GM23338 (cell line): ENCODE measurements at regions not wholly inside any gene's neighbourhood (a gene's known extent, or its start where the extent isn't known, plus 50 kb on each side); places are given as distances from the start of the nearest gene placed in this dataset.

Experiments used
- ATAC-seq: fragments of 200-7000 bp; cut with Tn5 transposase; 3 replicates; pipeline ENCODE4 v1.9.1; 2020
- DNase-seq: peaks from one replicate; pipeline ENCODE4 v3.0.0-alpha.2; 2015; ENCODE audit warnings: low spot score
- H2AFZ ChIP-seq: fragments of 200-600 bp; sonication (generic); 2 replicates; pipeline ENCODE4 v1.8.0; 2016; ENCODE audit warnings: antibody characterized with exemption, mild to moderate bottlenecking, moderate library complexity
- H3F3A ChIP-seq: fragments of 200-600 bp; sonication (generic); replicated peaks from 2 replicates; pipeline ENCODE4 v1.8.0; 2017; ENCODE audit warnings: antibody characterized with exemption, mixed run types, low read depth
- H3K27ac ChIP-seq: fragments of 200-600 bp; sonication (generic); 2 replicates; pipeline ENCODE4 v1.6.1; 2016; ENCODE audit warnings: low read depth
- H3K27me3 ChIP-seq: fragments of 200-600 bp; sonication (generic); 2 replicates; pipeline ENCODE4 v1.8.0; 2016; ENCODE audit warnings: mild to moderate bottlenecking, mixed run types, moderate library complexity; ENCODE audit not compliant: insufficient read depth
- H3K36me3 ChIP-seq: fragments of 200-600 bp; sonication (generic); 2 replicates; pipeline ENCODE4 v1.8.0; 2016; ENCODE audit warnings: mild to moderate bottlenecking; ENCODE audit not compliant: insufficient read depth
- H3K4me1 ChIP-seq: fragments of 200-600 bp; sonication (generic); 2 replicates; pipeline ENCODE4 v1.8.0; 2016; ENCODE audit warnings: mild to moderate bottlenecking, moderate library complexity; ENCODE audit not compliant: insufficient read depth
- H3K4me2 ChIP-seq: fragments of 200-600 bp; sonication (generic); 2 replicates; pipeline ENCODE4 v1.7.1; 2017; ENCODE audit warnings: mixed run types
- H3K4me3 ChIP-seq: fragments of 200-600 bp; sonication (generic); 2 replicates; pipeline ENCODE4 v1.6.1; 2016; ENCODE audit warnings: mixed run types
- H3K79me2 ChIP-seq: fragments of 200-600 bp; sonication (generic); replicated peaks from 2 replicates; pipeline ENCODE4 v1.8.0; 2017; ENCODE audit warnings: mild to moderate bottlenecking; ENCODE audit not compliant: insufficient read depth
- H3K9me2 ChIP-seq: fragments of 200-600 bp; sonication (generic); 2 replicates; pipeline ENCODE4 v1.8.0; 2017; ENCODE audit not compliant: insufficient read depth
- H4K20me1 ChIP-seq: fragments of 200-600 bp; sonication (generic); replicated peaks from 2 replicates; pipeline ENCODE4 v1.8.0; 2017; ENCODE audit warnings: mild to moderate bottlenecking; ENCODE audit not compliant: insufficient read depth
- H3K27ac Mint-ChIP-seq: 2 replicates; pipeline ENCODE4 v1.8.0; 2020; ENCODE audit warnings: inconsistent platforms, mild to moderate bottlenecking, moderate library complexity, mixed read lengths
- H3K27me3 Mint-ChIP-seq: 3 replicates; pipeline ENCODE4 v1.8.0; 2022; ENCODE audit warnings: low read depth, mild to moderate bottlenecking, moderate library complexity, mixed read lengths, inconsistent platforms; ENCODE audit not compliant: insufficient read depth, poor library complexity
- H3K36me3 Mint-ChIP-seq: 3 replicates; pipeline ENCODE4 v1.8.0; 2021; ENCODE audit warnings: low read depth, mild to moderate bottlenecking, inconsistent platforms, moderate library complexity, mixed read lengths
- H3K4me1 Mint-ChIP-seq: 3 replicates; pipeline ENCODE4 v1.8.0; 2020; ENCODE audit warnings: mild to moderate bottlenecking, inconsistent platforms, mixed read lengths
- H3K4me3 Mint-ChIP-seq: 3 replicates; pipeline ENCODE4 v1.8.0; 2021; ENCODE audit warnings: moderate library complexity, mild to moderate bottlenecking, inconsistent platforms, mixed read lengths
- H3K9me3 Mint-ChIP-seq: 3 replicates; pipeline ENCODE4 v1.8.0; 2020; ENCODE audit warnings: moderate library complexity, mild to moderate bottlenecking, inconsistent platforms, mixed read lengths
- CREB1 ChIP-seq: fragments of 250-450 bp; sonication (Bioruptor Pico); IDR thresholded peaks from 2 replicates; pipeline ENCODE4 v1.5.0; 2020; ENCODE audit warnings: low read depth, mild to moderate bottlenecking, moderate library complexity
- EZH2 ChIP-seq: fragments of 200-600 bp; sonication (generic); IDR thresholded peaks from one replicate; pipeline ENCODE4 v1.8.0; 2017; ENCODE audit warnings: antibody characterized with exemption, mild to moderate bottlenecking, low read depth; ENCODE audit not compliant: unreplicated experiment
- EZH2phosphoT487 ChIP-seq: fragments of 200-600 bp; sonication (generic); IDR thresholded peaks from one replicate; pipeline ENCODE4 v1.8.1; 2018; ENCODE audit warnings: antibody characterized with exemption; ENCODE audit not compliant: unreplicated experiment
- NANOG ChIP-seq: IDR thresholded peaks from 2 replicates; pipeline ENCODE4 v1.6.1; 2016; ENCODE audit warnings: antibody characterized with exemption, borderline replicate concordance
- POLR2AphosphoS5 ChIP-seq: IDR thresholded peaks from 2 replicates; pipeline ENCODE4 v1.6.1; 2016; ENCODE audit warnings: antibody characterized with exemption, low read depth
- STAT1 ChIP-seq: IDR thresholded peaks from one replicate; pipeline ENCODE4 v1.6.1; 2016; ENCODE audit warnings: antibody characterized with exemption; ENCODE audit not compliant: unreplicated experiment
- ZNF331 ChIP-seq: fragments of 250-450 bp; sonication (Bioruptor Pico); IDR thresholded peaks from 2 replicates; pipeline ENCODE4 v1.5.0; 2020; ENCODE audit warnings: low read depth, mild to moderate bottlenecking, moderate library complexity
- TF ChIP-seq, protein P1 (sequence below): IDR thresholded peaks from 2 replicates; pipeline ENCODE4 v1.6.1; 2016; ENCODE audit warnings: antibody characterized with exemption
- TF ChIP-seq, protein P2 (sequence below): IDR thresholded peaks from one replicate; pipeline ENCODE4 v1.6.1; 2018; ENCODE audit warnings: antibody characterized with exemption; ENCODE audit not compliant: unreplicated experiment
- TF ChIP-seq, protein P3 (sequence below): fragments of 250-450 bp; sonication (Bioruptor Pico); IDR thresholded peaks from 2 replicates; pipeline ENCODE4 v1.5.0; 2020; ENCODE audit warnings: mild to moderate bottlenecking, moderate library complexity

DNA sequence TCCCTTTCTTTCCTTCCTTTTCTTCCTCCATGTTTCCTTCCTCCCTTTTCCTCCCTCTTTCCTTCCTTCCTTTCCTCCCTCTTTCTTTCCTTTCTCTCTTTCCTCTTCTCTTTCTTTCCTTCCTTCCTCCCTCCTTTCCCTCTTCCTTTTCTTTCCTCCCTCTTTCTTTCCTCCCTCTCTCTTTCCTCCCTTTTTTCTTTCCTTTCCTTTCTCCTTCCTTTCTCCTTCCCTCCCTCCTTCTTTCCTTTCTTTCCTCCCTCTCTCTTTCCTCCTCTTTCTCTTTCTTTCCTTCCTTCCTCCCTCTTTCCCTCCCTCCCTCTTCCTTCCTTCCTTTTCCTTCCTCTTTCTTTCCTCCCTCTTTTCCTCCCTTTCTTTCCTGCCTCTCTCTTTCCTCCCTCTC is 86.3 kb upstream of the FERMT1 start:
- no peaks in the 10 kb centered on the region for H3K27me3 ChIP-seq
- H3K27ac Mint-ChIP-seq: no peak overlapping the region
- H3K27me3 Mint-ChIP-seq: peaks cover 5% of the 10 kb centered on the region
- H3K9me3 Mint-ChIP-seq: no peaks in the 10 kb centered on the region; the same call in 2 of the 3 replicates
- no peak overlapping the region for H3K4me2 ChIP-seq
- H3K36me3 Mint-ChIP-seq: no peaks in the 10 kb centered on the region
- no peak overlapping the region for H3K4me3 ChIP-seq
- DNase-seq (no peak), ATAC-seq (no peak)
- TF ChIP-seq, protein P1, sequence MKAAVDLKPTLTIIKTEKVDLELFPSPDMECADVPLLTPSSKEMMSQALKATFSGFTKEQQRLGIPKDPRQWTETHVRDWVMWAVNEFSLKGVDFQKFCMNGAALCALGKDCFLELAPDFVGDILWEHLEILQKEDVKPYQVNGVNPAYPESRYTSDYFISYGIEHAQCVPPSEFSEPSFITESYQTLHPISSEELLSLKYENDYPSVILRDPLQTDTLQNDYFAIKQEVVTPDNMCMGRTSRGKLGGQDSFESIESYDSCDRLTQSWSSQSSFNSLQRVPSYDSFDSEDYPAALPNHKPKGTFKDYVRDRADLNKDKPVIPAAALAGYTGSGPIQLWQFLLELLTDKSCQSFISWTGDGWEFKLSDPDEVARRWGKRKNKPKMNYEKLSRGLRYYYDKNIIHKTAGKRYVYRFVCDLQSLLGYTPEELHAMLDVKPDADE: no peak
- no peak for TF ChIP-seq STAT1
- no peak for TF ChIP-seq POLR2AphosphoS5
- no peak for TF ChIP-seq EZH2
- no peak for TF ChIP-seq NANOG
- TF ChIP-seq, protein P2, sequence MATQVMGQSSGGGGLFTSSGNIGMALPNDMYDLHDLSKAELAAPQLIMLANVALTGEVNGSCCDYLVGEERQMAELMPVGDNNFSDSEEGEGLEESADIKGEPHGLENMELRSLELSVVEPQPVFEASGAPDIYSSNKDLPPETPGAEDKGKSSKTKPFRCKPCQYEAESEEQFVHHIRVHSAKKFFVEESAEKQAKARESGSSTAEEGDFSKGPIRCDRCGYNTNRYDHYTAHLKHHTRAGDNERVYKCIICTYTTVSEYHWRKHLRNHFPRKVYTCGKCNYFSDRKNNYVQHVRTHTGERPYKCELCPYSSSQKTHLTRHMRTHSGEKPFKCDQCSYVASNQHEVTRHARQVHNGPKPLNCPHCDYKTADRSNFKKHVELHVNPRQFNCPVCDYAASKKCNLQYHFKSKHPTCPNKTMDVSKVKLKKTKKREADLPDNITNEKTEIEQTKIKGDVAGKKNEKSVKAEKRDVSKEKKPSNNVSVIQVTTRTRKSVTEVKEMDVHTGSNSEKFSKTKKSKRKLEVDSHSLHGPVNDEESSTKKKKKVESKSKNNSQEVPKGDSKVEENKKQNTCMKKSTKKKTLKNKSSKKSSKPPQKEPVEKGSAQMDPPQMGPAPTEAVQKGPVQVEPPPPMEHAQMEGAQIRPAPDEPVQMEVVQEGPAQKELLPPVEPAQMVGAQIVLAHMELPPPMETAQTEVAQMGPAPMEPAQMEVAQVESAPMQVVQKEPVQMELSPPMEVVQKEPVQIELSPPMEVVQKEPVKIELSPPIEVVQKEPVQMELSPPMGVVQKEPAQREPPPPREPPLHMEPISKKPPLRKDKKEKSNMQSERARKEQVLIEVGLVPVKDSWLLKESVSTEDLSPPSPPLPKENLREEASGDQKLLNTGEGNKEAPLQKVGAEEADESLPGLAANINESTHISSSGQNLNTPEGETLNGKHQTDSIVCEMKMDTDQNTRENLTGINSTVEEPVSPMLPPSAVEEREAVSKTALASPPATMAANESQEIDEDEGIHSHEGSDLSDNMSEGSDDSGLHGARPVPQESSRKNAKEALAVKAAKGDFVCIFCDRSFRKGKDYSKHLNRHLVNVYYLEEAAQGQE: no peak
- no peak for TF ChIP-seq CREB1
- TF ChIP-seq EZH2phosphoT487: no peak
- TF ChIP-seq, protein P3, sequence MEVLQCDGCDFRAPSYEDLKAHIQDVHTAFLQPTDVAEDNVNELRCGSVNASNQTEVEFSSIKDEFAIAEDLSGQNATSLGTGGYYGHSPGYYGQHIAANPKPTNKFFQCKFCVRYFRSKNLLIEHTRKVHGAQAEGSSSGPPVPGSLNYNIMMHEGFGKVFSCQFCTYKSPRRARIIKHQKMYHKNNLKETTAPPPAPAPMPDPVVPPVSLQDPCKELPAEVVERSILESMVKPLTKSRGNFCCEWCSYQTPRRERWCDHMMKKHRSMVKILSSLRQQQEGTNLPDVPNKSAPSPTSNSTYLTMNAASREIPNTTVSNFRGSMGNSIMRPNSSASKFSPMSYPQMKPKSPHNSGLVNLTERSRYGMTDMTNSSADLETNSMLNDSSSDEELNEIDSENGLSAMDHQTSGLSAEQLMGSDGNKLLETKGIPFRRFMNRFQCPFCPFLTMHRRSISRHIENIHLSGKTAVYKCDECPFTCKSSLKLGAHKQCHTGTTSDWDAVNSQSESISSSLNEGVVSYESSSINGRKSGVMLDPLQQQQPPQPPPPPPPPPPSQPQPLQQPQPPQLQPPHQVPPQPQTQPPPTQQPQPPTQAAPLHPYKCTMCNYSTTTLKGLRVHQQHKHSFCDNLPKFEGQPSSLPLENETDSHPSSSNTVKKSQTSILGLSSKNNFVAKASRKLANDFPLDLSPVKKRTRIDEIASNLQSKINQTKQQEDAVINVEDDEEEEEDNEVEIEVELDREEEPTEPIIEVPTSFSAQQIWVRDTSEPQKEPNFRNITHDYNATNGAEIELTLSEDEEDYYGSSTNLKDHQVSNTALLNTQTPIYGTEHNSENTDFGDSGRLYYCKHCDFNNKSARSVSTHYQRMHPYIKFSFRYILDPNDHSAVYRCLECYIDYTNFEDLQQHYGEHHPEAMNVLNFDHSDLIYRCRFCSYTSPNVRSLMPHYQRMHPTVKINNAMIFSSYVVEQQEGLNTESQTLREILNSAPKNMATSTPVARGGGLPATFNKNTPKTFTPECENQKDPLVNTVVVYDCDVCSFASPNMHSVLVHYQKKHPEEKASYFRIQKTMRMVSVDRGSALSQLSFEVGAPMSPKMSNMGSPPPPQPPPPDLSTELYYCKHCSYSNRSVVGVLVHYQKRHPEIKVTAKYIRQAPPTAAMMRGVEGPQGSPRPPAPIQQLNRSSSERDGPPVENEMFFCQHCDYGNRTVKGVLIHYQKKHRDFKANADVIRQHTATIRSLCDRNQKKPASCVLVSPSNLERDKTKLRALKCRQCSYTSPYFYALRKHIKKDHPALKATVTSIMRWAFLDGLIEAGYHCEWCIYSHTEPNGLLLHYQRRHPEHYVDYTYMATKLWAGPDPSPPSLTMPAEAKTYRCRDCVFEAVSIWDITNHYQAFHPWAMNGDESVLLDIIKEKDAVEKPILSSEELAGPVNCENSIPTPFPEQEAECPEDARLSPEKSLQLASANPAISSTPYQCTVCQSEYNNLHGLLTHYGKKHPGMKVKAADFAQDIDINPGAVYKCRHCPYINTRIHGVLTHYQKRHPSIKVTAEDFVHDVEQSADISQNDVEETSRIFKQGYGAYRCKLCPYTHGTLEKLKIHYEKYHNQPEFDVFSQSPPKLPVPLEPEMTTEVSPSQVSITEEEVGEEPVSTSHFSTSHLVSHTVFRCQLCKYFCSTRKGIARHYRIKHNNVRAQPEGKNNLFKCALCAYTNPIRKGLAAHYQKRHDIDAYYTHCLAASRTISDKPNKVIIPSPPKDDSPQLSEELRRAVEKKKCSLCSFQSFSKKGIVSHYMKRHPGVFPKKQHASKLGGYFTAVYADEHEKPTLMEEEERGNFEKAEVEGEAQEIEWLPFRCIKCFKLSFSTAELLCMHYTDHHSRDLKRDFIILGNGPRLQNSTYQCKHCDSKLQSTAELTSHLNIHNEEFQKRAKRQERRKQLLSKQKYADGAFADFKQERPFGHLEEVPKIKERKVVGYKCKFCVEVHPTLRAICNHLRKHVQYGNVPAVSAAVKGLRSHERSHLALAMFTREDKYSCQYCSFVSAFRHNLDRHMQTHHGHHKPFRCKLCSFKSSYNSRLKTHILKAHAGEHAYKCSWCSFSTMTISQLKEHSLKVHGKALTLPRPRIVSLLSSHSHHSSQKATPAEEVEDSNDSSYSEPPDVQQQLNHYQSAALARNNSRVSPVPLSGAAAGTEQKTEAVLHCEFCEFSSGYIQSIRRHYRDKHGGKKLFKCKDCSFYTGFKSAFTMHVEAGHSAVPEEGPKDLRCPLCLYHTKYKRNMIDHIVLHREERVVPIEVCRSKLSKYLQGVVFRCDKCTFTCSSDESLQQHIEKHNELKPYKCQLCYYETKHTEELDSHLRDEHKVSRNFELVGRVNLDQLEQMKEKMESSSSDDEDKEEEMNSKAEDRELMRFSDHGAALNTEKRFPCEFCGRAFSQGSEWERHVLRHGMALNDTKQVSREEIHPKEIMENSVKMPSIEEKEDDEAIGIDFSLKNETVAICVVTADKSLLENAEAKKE (CRISPR knock-in tag): no peak
- no peak for TF ChIP-seq ZNF331
- no peaks in the 10 kb centered on the region for H3K4me1 Mint-ChIP-seq
- no peaks in the 10 kb centered on the region for H4K20me1 ChIP-seq
- no peaks in the 10 kb centered on the region for H3K36me3 ChIP-seq
- no peak overlapping the region for H3K4me3 Mint-ChIP-seq
- no peaks in the 10 kb centered on the region for H3K79me2 ChIP-seq
- H3K9me2 ChIP-seq: peaks cover 10% of the 10 kb centered on the region; the same call in 1 of the 2 replicates
- H2AFZ ChIP-seq: no peak overlapping the region
- H3K27ac ChIP-seq: no peak overlapping the region
- no peaks in the 10 kb centered on the region for H3F3A ChIP-seq
- no peaks in the 10 kb centered on the region for H3K4me1 ChIP-seq
